T-helper 1 cell treated with Interleukin-12 subunit alpha and Interleukin-12 subunit beta and Interleukin-4 antibody, amounts not matched to agents 30 μg/mL and 1 μg/mL, for 36 hours (primary cell): ENCODE measurements at regions not wholly inside any gene's neighbourhood (a gene's known extent, or its start where the extent isn't known, plus 50 kb on each side); places are given as distances from the start of the nearest gene placed in this dataset.

Experiments
- H3K27ac Mint-ChIP-seq: one replicate; pipeline ENCODE4 v1.8.0; 2021; ENCODE audit warnings: mild to moderate bottlenecking, mixed read lengths
- H3K27me3 Mint-ChIP-seq: one replicate; pipeline ENCODE4 v1.8.0; 2021; ENCODE audit warnings: low read depth, mixed read lengths
- H3K36me3 Mint-ChIP-seq: one replicate; pipeline ENCODE4 v1.8.0; 2021; ENCODE audit warnings: low read depth, mixed read lengths
- H3K4me1 Mint-ChIP-seq: one replicate; pipeline ENCODE4 v1.8.0; 2021; ENCODE audit warnings: low read depth, mixed read lengths
- H3K4me3 Mint-ChIP-seq: one replicate; pipeline ENCODE4 v1.8.0; 2021; ENCODE audit warnings: mild to moderate bottlenecking, moderate library complexity, mixed read lengths
- H3K9me3 Mint-ChIP-seq: one replicate; pipeline ENCODE4 v1.8.0; 2021; ENCODE audit warnings: mixed read lengths

GRCh38 chr10:78248651-78249464, 215.2 kb downstream of the RPS24 start:
- no peaks in the 10 kb centered on the region for H3K27me3 Mint-ChIP-seq
- peaks cover 12% of the 10 kb centered on the region for H3K9me3 Mint-ChIP-seq
- no peak overlapping the region for H3K27ac Mint-ChIP-seq
- no peak overlapping the region for H3K4me3 Mint-ChIP-seq
- peaks cover 24% of the 10 kb centered on the region for H3K4me1 Mint-ChIP-seq
- H3K36me3 Mint-ChIP-seq: no peaks in the 10 kb centered on the region

DNA sequence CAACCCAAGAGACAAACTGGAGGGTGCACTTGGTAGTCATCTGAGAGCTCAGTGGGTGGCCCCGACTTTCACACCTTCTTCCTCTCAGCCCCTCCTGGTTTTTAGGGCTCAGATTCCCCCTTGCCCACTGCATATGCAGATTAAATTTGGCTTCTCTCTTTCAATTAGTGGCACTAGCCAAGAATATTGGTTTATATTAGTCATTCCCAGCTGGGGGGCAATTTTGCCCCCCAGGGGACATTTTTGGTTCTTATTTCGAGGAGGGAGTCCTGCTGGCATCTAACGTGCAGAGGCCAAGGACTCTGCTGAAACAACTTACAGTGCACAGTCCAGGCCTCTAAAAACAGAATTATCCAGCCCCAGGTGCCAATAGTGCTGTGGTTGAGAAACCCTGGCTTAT, 216.0 kb downstream of the RPS24 start:
- Mint-ChIP-seq H3K27ac (no peak overlapping the region), H3K36me3 (no peaks in the 10 kb centered on the region), H3K27me3 (no peaks in the 10 kb centered on the region), H3K4me1 (peaks cover 24% of the 10 kb centered on the region), H3K4me3 (no peak overlapping the region), H3K9me3 (peaks cover 7% of the 10 kb centered on the region)

DNA sequence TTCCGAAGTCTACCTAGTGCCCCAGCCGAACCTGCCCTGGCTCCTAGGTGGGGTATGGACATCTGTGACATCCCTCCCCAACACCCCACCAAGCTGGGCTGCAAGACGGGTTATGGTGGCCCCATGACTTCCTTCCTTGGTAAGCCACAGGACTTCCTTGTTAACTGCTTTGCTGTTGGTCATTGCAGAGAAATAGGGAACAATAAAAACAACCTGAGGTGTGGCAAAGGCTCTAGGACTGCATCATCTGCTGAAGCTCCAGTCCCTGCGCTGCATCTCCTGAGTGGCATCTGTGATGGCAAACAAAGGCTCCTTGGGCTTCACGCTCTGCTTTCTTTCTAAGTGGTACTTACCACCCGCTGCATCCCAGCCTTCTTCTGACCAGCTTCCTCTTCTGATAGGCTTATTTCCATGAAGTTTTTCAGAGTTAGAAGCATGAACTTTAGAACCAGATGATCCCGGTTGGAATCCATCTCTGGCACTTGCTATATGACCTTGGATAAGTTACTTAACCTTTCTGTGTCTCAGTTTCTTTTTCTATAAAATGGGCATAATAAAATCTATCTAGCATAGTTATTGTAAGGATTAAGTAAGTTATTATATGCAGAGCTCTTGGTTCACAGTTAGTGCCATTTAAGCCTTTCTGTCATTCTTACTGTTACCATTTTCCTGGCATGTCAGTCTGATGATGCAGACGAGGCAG, 216.8 kb downstream of the RPS24 start:
- no peaks in the 10 kb centered on the region for H3K36me3 Mint-ChIP-seq
- H3K27me3 Mint-ChIP-seq: no peaks in the 10 kb centered on the region
- no peak overlapping the region for H3K4me3 Mint-ChIP-seq
- H3K27ac Mint-ChIP-seq: no peak overlapping the region
- no peaks in the 10 kb centered on the region for H3K9me3 Mint-ChIP-seq
- peaks cover 24% of the 10 kb centered on the region for H3K4me1 Mint-ChIP-seq

DNA sequence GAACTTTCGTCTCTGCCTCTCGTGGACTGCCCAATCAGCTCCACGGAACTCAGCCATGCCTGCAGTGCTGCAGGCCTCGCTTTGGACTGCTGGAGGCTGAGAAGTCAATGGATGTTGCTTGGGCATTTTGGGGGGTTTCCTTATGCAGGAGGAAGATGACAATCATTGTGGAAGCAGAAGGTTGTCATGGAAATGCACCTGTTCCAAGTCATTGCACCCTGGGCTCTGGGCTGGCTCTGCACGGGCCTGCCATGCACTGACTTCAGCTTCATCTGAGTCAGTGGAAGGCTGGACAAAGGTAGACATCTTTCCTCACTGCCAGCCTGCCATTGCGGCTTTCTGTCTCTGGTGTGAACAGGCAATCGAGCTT, 217.3 kb downstream of the RPS24 start:
- H3K4me3 Mint-ChIP-seq: no peak overlapping the region
- H3K36me3 Mint-ChIP-seq: no peaks in the 10 kb centered on the region
- H3K9me3 Mint-ChIP-seq: no peaks in the 10 kb centered on the region
- no peaks in the 10 kb centered on the region for H3K27me3 Mint-ChIP-seq
- peaks cover 24% of the 10 kb centered on the region for H3K4me1 Mint-ChIP-seq
- H3K27ac Mint-ChIP-seq: no peak overlapping the region

- no peaks in the 10 kb centered on the region for H3K27me3 Mint-ChIP-seq
- no peaks in the 10 kb centered on the region for H3K9me3 Mint-ChIP-seq
- no peak overlapping the region for H3K27ac Mint-ChIP-seq
- peaks cover 24% of the 10 kb centered on the region for H3K4me1 Mint-ChIP-seq
- no peaks in the 10 kb centered on the region for H3K36me3 Mint-ChIP-seq
- H3K4me3 Mint-ChIP-seq: no peak overlapping the region
These were observed 218.6 kb downstream of the RPS24 start for GRCh38 chr10:78252286-78252685.

- Mint-ChIP-seq H3K4me1 (peaks cover 24% of the 10 kb centered on the region), H3K9me3 (no peaks in the 10 kb centered on the region), H3K27ac (no peak overlapping the region), H3K27me3 (peaks cover 6% of the 10 kb centered on the region), H3K4me3 (no peak overlapping the region), H3K36me3 (no peaks in the 10 kb centered on the region)
These were observed 219.6 kb downstream of the RPS24 start for GRCh38 chr10:78253063-78253853.

- Mint-ChIP-seq H3K27me3 (peaks cover 6% of the 10 kb centered on the region), H3K36me3 (no peaks in the 10 kb centered on the region), H3K27ac (no peak overlapping the region), H3K4me3 (no peak overlapping the region), H3K4me1 (peaks cover 19% of the 10 kb centered on the region), H3K9me3 (no peaks in the 10 kb centered on the region)
These were observed 220.3 kb downstream of the RPS24 start for GRCh38 chr10:78254013-78254412.

DNA sequence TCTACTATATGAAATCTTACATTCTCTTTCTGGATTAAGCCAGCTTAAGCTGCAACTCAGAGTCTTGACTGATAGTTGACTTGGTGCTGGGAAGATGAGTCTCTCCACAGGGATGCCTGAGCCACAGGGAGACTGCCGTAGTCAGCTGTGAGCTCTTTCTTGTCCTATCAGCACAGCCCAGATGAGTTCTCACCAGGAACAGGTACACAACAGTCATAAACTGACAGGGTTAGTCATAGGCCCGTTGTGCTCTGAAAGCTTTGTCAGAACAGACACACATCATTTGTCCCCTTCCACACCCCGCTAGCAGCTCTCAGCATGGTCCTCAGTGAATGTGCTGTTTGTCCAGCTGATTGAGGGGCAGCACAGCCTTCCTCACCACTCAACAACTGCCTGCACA, 221.6 kb downstream of the RPS24 start:
- Mint-ChIP-seq H3K36me3 (no peaks in the 10 kb centered on the region), H3K27me3 (peaks cover 6% of the 10 kb centered on the region), H3K4me1 (peaks cover 8% of the 10 kb centered on the region), H3K4me3 (no peak overlapping the region), H3K27ac (no peak overlapping the region), H3K9me3 (no peaks in the 10 kb centered on the region)

- no peak overlapping the region for H3K27ac Mint-ChIP-seq
- H3K4me3 Mint-ChIP-seq: no peak overlapping the region
- no peaks in the 10 kb centered on the region for H3K36me3 Mint-ChIP-seq
- peaks cover 6% of the 10 kb centered on the region for H3K27me3 Mint-ChIP-seq
- no peaks in the 10 kb centered on the region for H3K9me3 Mint-ChIP-seq
- peaks cover 3% of the 10 kb centered on the region for H3K4me1 Mint-ChIP-seq
These were observed 222.4 kb downstream of the RPS24 start for GRCh38 chr10:78255796-78256638.

DNA sequence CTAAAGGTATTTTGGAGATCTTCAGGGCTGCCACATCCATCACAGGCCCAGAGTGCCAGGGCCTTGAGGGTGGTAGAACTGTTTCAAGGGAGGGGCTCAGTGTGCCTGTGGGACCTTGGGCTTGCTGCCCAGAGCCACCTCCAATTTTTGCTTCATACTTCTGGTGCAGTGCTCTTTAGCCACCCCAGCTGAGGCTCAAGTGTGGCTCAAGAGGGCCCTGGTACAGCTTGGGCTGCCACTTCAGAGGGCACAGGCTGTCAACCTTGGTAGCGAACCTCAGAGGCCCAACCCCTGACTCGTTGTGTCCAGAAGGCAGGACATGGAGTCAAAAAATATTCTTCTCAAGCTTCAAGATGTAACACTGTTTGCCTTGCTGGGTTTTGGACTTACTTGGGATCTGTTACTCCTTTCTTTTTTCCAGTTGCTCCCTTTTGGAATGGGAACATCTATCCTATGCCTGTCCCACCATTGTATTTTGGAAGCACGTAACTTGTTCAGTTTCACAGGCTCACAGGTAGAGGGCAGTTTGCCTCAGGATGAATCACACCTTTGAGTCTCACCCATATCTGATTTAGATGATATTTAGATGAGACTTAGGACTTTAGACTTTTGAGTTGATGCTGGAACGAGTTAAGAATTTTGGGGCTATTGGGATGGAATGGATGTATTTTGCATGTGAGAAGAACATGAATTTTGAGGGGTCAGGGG, 224.8 kb downstream of the RPS24 start:
- Mint-ChIP-seq H3K27me3 (peaks cover 6% of the 10 kb centered on the region), H3K4me3 (no peak overlapping the region), H3K4me1 (no peaks in the 10 kb centered on the region), H3K9me3 (no peaks in the 10 kb centered on the region), H3K36me3 (no peaks in the 10 kb centered on the region), H3K27ac (no peak overlapping the region)

DNA sequence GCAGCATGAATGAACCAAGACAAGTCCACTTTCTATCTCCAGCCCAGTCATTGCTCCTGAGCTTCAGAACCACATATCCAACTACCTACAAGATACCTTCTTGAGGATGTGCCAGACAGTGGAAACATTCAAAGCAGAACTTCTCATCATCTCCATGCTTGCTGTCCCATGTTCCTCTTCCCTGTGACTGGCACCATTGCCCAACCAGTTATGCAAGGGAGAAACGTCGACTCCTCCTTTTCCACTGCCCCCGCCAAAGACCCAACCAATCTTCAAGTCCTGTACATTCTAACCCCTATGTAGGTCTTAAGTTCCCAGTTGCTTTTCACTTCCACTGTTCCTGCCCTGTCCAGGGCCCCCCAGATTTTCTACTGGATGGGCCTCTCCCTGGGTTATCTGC, 225.7 kb downstream of the RPS24 start:
- no peaks in the 10 kb centered on the region for H3K36me3 Mint-ChIP-seq
- H3K4me1 Mint-ChIP-seq: no peaks in the 10 kb centered on the region
- peaks cover 6% of the 10 kb centered on the region for H3K27me3 Mint-ChIP-seq
- no peak overlapping the region for H3K27ac Mint-ChIP-seq
- no peak overlapping the region for H3K4me3 Mint-ChIP-seq
- no peaks in the 10 kb centered on the region for H3K9me3 Mint-ChIP-seq

DNA sequence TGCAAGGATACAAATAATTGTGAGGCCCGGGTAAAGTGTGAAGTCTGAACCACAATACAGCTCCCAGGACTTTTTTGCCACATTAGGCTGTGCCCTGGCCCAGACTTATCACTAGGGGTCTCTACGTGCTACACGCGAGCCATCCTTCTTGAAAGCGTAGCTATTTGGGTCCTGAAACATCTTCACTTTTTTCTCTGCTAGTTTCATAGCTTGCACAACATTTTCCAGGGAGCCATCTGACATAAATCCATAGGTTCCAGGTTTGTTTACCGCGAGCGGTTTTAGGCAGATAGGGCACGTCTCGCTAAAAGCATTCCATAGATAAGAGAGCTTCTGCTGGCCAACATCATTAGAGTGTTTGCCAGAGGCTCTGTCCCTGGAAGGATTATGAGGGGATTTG, 226.5 kb downstream of the RPS24 start:
- peaks cover 6% of the 10 kb centered on the region for H3K27me3 Mint-ChIP-seq

GRCh38 chr10:78260680-78261079, 227.0 kb downstream of the RPS24 start:
- no peaks in the 10 kb centered on the region for H3K36me3 Mint-ChIP-seq
- no peaks in the 10 kb centered on the region for H3K4me1 Mint-ChIP-seq
- H3K27ac Mint-ChIP-seq: no peak overlapping the region
- H3K9me3 Mint-ChIP-seq: no peaks in the 10 kb centered on the region
- no peak overlapping the region for H3K4me3 Mint-ChIP-seq
- peaks cover 6% of the 10 kb centered on the region for H3K27me3 Mint-ChIP-seq

More for the DNA sequence above, 226.5 kb downstream of the RPS24 start:
- H3K9me3 Mint-ChIP-seq: no peaks in the 10 kb centered on the region
- H3K36me3 Mint-ChIP-seq: no peaks in the 10 kb centered on the region
- H3K4me1 Mint-ChIP-seq: no peaks in the 10 kb centered on the region
- no peak overlapping the region for H3K4me3 Mint-ChIP-seq
- H3K27ac Mint-ChIP-seq: no peak overlapping the region
